ENCODE measurements at regions not wholly inside any gene's neighbourhood (a gene's known extent, or its start where the extent isn't known, plus 50 kb on each side); places are given as distances from the start of the nearest gene placed in this dataset.

GRCh38 chr6:14371530-14371929, 254.0 kb downstream of the CD83 start:
- no peaks in the 10 kb centered on the region for H3K4me1 ChIP-seq (ENCODE audit: control insufficient read depth, insufficient read depth, low read depth, low read length)
- H3K4me2 ChIP-seq (ENCODE audit: low read length, poor library complexity, severe bottlenecking) = no peak overlapping the region
- no peak overlapping the region for H3K4me3 ChIP-seq (ENCODE audit: insufficient read depth in 1 of 2, low read depth in 1 of 2, low read length in 2 of 2)
- no peak overlapping the region for H3K18ac ChIP-seq (ENCODE audit: low read depth in 1 of 2, low read length in 2 of 2)
- no peak overlapping the region for H3K9ac ChIP-seq (ENCODE audit: low read length)
- H3K27me3 ChIP-seq (ENCODE audit: control insufficient read depth in 1 of 2, insufficient read depth in 1 of 2, low read length in 2 of 2) = peaks cover 0 to 4% of the 10 kb centered on the region in 2 experiments
- H3K27ac ChIP-seq (ENCODE audit: low read length, poor library complexity, severe bottlenecking) = no peak overlapping the region
- H3K4ac ChIP-seq (ENCODE audit: low read depth in 1 of 2, low read length in 2 of 2) = no peak overlapping the region
- no peak overlapping the region for H2BK12ac ChIP-seq (ENCODE audit: low read length in 2 of 2)
- no peaks in the 10 kb centered on the region for H3K79me1 ChIP-seq (replicated peaks; ENCODE audit: low read length, poor library complexity, severe bottlenecking)
- no peak overlapping the region for H2AFZ ChIP-seq (ENCODE audit: low read depth, low read length)
- H4K91ac ChIP-seq (ENCODE audit: low read length) = no peak overlapping the region
- WGBS = 70% methylated on average over 2 of the region's 3 CpGs
- no peak overlapping the region for H2AK5ac ChIP-seq (ENCODE audit: low read length, severe bottlenecking)
- no peak overlapping the region for H2BK120ac ChIP-seq (ENCODE audit: low read depth, low read length)
- peaks cover 8% of the 10 kb centered on the region for H3K9me3 ChIP-seq (ENCODE audit: control insufficient read depth, low read length)
- no peak overlapping the region for H2BK5ac ChIP-seq (ENCODE audit: low read depth, low read length, poor library complexity, severe bottlenecking)
- no peak overlapping the region for H3K14ac ChIP-seq (ENCODE audit: low read length in 2 of 2)
- H3K23ac ChIP-seq (ENCODE audit: low read length in 2 of 2) = no peak overlapping the region
- no peaks in the 10 kb centered on the region for H3K36me3 ChIP-seq (ENCODE audit: control insufficient read depth in 1 of 2, insufficient read depth in 2 of 2, low read depth in 1 of 2, low read length in 2 of 2)
- H4K8ac ChIP-seq (ENCODE audit: low read length) = no peak overlapping the region
- no peak overlapping the region for H2BK15ac ChIP-seq (ENCODE audit: low read depth, poor library complexity, severe bottlenecking)
- no peak for DNase-seq

DNA sequence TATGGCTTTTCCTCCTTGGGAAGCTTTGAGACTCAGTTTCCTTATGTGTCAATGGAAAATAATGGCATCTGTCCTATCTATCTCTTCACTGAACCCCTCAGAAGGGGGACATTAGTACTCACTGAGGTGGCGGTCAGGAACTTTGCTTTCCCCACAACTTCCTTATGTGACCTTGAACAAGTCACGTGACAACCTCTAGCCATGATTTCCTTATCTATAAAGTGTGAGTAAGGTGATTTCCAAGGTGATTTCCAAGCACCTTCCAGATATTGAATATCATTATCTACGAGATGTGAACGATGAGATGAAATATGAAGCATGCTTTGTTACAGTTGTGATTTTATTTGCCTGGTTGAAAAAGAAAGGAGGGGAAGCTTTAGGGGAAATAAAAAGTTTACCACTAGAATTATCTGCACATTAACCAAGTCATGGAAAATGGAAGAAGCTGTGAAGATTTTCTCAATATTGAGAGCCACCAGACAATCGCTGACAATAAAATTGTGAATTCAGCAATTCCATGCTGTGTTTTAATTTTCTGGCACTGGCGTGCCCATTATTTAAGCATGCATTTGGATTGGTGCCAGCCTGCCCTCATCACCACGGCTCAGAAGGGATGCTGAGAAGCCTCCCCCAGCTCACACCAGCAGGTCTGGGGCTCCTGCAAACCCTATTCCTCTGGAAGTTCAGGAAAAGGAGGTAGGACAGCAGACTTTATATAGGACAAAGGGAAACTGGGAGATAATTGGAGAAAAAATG, 255.3 kb downstream of the CD83 start:
- H3K36me3 ChIP-seq (ENCODE audit: control insufficient read depth in 1 of 2, insufficient read depth in 2 of 2, low read depth in 1 of 2, low read length in 2 of 2) = no peaks in the 10 kb centered on the region
- H2BK15ac ChIP-seq (ENCODE audit: low read depth, poor library complexity, severe bottlenecking) = no peak overlapping the region
- H3K4ac ChIP-seq (ENCODE audit: low read depth in 1 of 2, low read length in 2 of 2) = no peak overlapping the region
- H2AFZ ChIP-seq (ENCODE audit: low read depth, low read length) = no peak overlapping the region
- H2BK5ac ChIP-seq (ENCODE audit: low read depth, low read length, poor library complexity, severe bottlenecking) = no peak overlapping the region
- no peak overlapping the region for H2BK120ac ChIP-seq (ENCODE audit: low read depth, low read length)
- no peak overlapping the region for H3K14ac ChIP-seq (ENCODE audit: low read length in 2 of 2)
- no peaks in the 10 kb centered on the region for H3K4me1 ChIP-seq (ENCODE audit: control insufficient read depth, insufficient read depth, low read depth, low read length)
- no peak overlapping the region for H3K23ac ChIP-seq (ENCODE audit: low read length in 2 of 2)
- H3K4me2 ChIP-seq (ENCODE audit: low read length, poor library complexity, severe bottlenecking) = no peak overlapping the region
- no peak overlapping the region for H2AK5ac ChIP-seq (ENCODE audit: low read length, severe bottlenecking)
- H4K8ac ChIP-seq (ENCODE audit: low read length) = no peak overlapping the region
- peaks cover 8% of the 10 kb centered on the region for H3K9me3 ChIP-seq (ENCODE audit: control insufficient read depth, low read length)
- WGBS = 90% methylated on average over 6 of the region's 7 CpGs
- no peaks in the 10 kb centered on the region for H3K79me1 ChIP-seq (replicated peaks; ENCODE audit: low read length, poor library complexity, severe bottlenecking)
- H3K4me3 ChIP-seq (ENCODE audit: insufficient read depth in 1 of 2, low read depth in 1 of 2, low read length in 2 of 2) = no peak overlapping the region
- peaks cover 5 to 10% of the 10 kb centered on the region in 2 experiments for H3K27me3 ChIP-seq (ENCODE audit: control insufficient read depth in 1 of 2, insufficient read depth in 1 of 2, low read length in 2 of 2)
- no peak overlapping the region for H3K9ac ChIP-seq (ENCODE audit: low read length)
- no peak overlapping the region for H4K91ac ChIP-seq (ENCODE audit: low read length)
- no peak overlapping the region for H2BK12ac ChIP-seq (ENCODE audit: low read length in 2 of 2)
- no peak overlapping the region for H3K27ac ChIP-seq (ENCODE audit: low read length, poor library complexity, severe bottlenecking)
- no peak overlapping the region for H3K18ac ChIP-seq (ENCODE audit: low read depth in 1 of 2, low read length in 2 of 2)
- DNase-seq = no peak

GRCh38 chr6:14373648-14374437, 256.3 kb downstream of the CD83 start:
- Histone ChIP-seq H3K36me3 (ENCODE audit: control insufficient read depth in 1 of 2, insufficient read depth in 2 of 2, low read depth in 1 of 2, low read length in 2 of 2) (no peaks in the 10 kb centered on the region), H3K4me1 (ENCODE audit: control insufficient read depth, insufficient read depth, low read depth, low read length) (no peaks in the 10 kb centered on the region), H3K4me2 (ENCODE audit: low read length, poor library complexity, severe bottlenecking) (no peak overlapping the region), H3K27me3 (ENCODE audit: control insufficient read depth in 1 of 2, insufficient read depth in 1 of 2, low read length in 2 of 2) (peaks cover 5 to 10% of the 10 kb centered on the region in 2 experiments), H3K14ac (ENCODE audit: low read length in 2 of 2) (no peak overlapping the region), H3K23ac (ENCODE audit: low read length in 2 of 2) (no peak overlapping the region), H3K9ac (ENCODE audit: low read length) (no peak overlapping the region), H3K18ac (ENCODE audit: low read depth in 1 of 2, low read length in 2 of 2) (no peak overlapping the region), H2BK15ac (ENCODE audit: low read depth, poor library complexity, severe bottlenecking) (no peak overlapping the region), H4K8ac (ENCODE audit: low read length) (no peak overlapping the region), H2BK120ac (ENCODE audit: low read depth, low read length) (no peak overlapping the region), H3K9me3 (ENCODE audit: control insufficient read depth, low read length) (peaks cover 8% of the 10 kb centered on the region), H3K27ac (ENCODE audit: low read length, poor library complexity, severe bottlenecking) (no peak overlapping the region), H2AFZ (ENCODE audit: low read depth, low read length) (no peak overlapping the region), H3K4me3 (ENCODE audit: insufficient read depth in 1 of 2, low read depth in 1 of 2, low read length in 2 of 2) (no peak overlapping the region), H2AK5ac (ENCODE audit: low read length, severe bottlenecking) (no peak overlapping the region), H4K91ac (ENCODE audit: low read length) (no peak overlapping the region), H3K79me1 (replicated peaks; ENCODE audit: low read length, poor library complexity, severe bottlenecking) (no peaks in the 10 kb centered on the region), H2BK12ac (ENCODE audit: low read length in 2 of 2) (no peak overlapping the region), H2BK5ac (ENCODE audit: low read depth, low read length, poor library complexity, severe bottlenecking) (no peak overlapping the region), H3K4ac (ENCODE audit: low read depth in 1 of 2, low read length in 2 of 2) (no peak overlapping the region)
- 86% methylated on average over 6 of the region's 7 CpGs for WGBS
- DNase-seq = no peak

- Histone ChIP-seq H2BK5ac (ENCODE audit: low read depth, low read length, poor library complexity, severe bottlenecking) (no peak overlapping the region), H4K91ac (ENCODE audit: low read length) (no peak overlapping the region), H3K9ac (ENCODE audit: low read length) (no peak overlapping the region), H3K4me2 (ENCODE audit: low read length, poor library complexity, severe bottlenecking) (no peak overlapping the region), H3K4me1 (ENCODE audit: control insufficient read depth, insufficient read depth, low read depth, low read length) (no peaks in the 10 kb centered on the region), H3K27me3 (ENCODE audit: control insufficient read depth in 1 of 2, insufficient read depth in 1 of 2, low read length in 2 of 2) (peaks cover 5 to 15% of the 10 kb centered on the region in 2 experiments), H2AFZ (ENCODE audit: low read depth, low read length) (no peak overlapping the region), H3K4me3 (ENCODE audit: insufficient read depth in 1 of 2, low read depth in 1 of 2, low read length in 2 of 2) (no peak overlapping the region), H3K14ac (ENCODE audit: low read length in 2 of 2) (no peak overlapping the region), H3K9me3 (ENCODE audit: control insufficient read depth, low read length) (peaks cover 8% of the 10 kb centered on the region), H2AK5ac (ENCODE audit: low read length, severe bottlenecking) (no peak overlapping the region), H3K36me3 (ENCODE audit: control insufficient read depth in 1 of 2, insufficient read depth in 2 of 2, low read depth in 1 of 2, low read length in 2 of 2) (no peaks in the 10 kb centered on the region), H3K23ac (ENCODE audit: low read length in 2 of 2) (no peak overlapping the region), H4K8ac (ENCODE audit: low read length) (no peak overlapping the region), H3K27ac (ENCODE audit: low read length, poor library complexity, severe bottlenecking) (no peak overlapping the region), H3K18ac (ENCODE audit: low read depth in 1 of 2, low read length in 2 of 2) (no peak overlapping the region), H3K4ac (ENCODE audit: low read depth in 1 of 2, low read length in 2 of 2) (no peak overlapping the region), H2BK12ac (ENCODE audit: low read length in 2 of 2) (no peak overlapping the region), H3K79me1 (replicated peaks; ENCODE audit: low read length, poor library complexity, severe bottlenecking) (no peaks in the 10 kb centered on the region), H2BK15ac (ENCODE audit: low read depth, poor library complexity, severe bottlenecking) (no peak overlapping the region), H2BK120ac (ENCODE audit: low read depth, low read length) (no peak overlapping the region)
- DNase-seq = no peak
- 100% methylated on average over 1 of the region's 1 CpG for WGBS
Observed at GRCh38 chr6:14375930-14376329, 258.4 kb downstream of the CD83 start.

Measured in mesenchymal stem cell (in vitro differentiated cells and primary cell).